HG03571 (cell line): ENCODE measurements at regions not wholly inside any gene's neighbourhood (a gene's known extent, or its start where the extent isn't known, plus 50 kb on each side); places are given as distances from the start of the nearest gene placed in this dataset.
"Not testable (repeated sequence)": the region's sequence is repeated elsewhere in the genome, so short reads cannot be mapped to it uniquely, and the experiment has no call there.

Experiments used
- ATAC-seq: cut with Tn5 transposase; IDR thresholded peaks from one replicate; pipeline ENCODE4 v1.9.1; 2021; ENCODE audit not compliant: unreplicated experiment

DNA sequence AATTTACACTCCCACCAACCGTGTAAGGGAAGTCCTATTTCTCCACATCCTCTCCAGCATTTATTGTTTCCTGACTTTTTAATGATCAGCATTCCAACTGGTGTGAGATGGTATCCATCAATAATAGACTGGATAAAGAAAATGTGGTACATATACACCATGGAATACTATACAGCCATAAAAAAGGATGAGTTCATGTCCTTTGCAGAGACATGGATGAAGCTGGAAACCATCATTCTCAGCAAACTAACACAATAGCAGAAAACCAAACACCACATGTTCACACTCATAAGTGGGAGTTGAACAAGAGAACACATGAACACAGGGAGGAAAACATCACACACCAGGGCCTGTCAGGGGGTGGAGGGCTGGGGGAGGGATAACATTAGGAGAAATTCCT lies 1290.6 kb upstream of the EYS start:
- not testable (repeated sequence) for ATAC-seq

GRCh38 chr6:66995669-66996068 lies 1288.6 kb upstream of the EYS start:
- no peak for ATAC-seq

GRCh38 chr6:66993708-66994107 lies 1286.7 kb upstream of the EYS start:
- ATAC-seq: not testable (repeated sequence)

DNA sequence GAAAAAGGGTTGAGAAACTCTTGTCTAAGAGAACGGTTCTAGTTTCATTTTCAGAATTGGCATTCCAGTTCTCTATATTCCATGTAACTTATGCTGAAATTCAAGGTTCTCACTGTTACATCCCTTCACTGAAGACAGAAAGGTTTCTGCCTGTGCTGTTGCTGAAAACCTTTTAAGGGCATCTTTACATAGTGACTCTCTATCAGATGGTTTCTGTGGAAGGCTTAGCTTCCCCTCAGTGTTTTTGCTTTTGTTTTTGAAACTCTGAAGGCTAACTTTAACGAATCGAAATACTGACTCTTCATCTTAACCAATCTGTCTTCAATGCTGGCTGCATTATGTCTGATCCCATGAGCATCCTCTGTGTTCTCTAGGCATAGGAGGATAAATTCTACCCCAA lies 1286.2 kb upstream of the EYS start:
- ATAC-seq: no peak

DNA sequence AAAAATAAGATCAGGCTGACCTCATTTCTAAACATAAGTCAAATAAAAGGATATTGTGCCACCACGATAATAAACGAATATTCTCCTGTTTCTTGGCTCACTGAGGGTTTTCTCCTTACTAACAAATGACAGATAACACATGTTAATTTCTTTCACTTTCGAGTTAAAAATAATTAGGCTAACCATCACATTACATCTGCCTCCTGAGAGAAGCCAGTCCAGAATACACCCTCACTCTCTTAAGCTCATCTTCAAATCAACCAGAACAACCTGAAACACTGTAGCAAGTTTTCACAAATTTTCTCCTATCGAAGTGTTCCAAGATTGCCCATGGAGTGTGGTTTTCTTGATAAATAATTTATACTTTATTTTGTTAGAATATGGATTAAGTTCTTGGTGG lies 1285.6 kb upstream of the EYS start:
- ATAC-seq: no peak

DNA sequence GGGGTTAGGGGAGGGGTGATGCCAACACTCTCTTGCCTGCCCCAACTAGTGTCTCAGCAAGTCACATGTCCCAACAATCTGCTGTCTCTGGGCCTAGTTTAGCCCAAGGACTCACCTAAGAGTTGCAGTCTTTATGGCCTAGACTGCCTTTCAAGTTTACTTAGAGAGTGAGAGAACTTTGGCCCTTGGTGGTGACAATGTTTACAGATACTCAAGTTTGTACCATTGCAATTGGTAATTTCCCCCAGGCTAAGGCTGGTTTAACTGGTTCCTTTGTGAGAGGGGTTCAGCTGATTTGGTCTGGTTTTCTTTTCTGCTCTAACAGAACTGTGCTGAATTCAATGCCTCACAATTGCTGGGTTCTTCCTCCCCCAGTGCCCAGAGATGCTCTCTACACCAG lies 1279.9 kb upstream of the EYS start:
- no peak for ATAC-seq

DNA sequence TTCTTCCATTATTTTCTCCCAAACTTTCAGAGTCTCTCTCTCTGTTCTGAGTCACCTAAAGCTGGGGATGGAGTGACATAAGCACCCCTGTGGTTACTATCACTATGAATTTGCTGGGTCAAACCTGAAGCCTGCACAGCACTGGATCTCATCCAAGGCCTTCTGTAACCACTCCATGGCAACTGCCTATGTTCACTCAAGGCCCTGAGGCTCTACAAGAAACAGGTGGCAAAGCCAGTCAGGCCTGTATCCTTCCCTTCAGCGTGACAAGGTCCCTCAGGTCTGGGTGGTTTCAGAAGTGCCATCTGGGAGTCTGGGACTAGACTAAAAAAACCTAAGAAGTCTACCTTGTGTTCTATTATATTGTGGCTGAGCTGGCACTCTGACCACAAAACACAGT lies 1278.8 kb upstream of the EYS start:
- ATAC-seq: no peak

GRCh38 chr6:66970373-66970772 lies 1263.3 kb upstream of the EYS start:
- no peak for ATAC-seq

DNA sequence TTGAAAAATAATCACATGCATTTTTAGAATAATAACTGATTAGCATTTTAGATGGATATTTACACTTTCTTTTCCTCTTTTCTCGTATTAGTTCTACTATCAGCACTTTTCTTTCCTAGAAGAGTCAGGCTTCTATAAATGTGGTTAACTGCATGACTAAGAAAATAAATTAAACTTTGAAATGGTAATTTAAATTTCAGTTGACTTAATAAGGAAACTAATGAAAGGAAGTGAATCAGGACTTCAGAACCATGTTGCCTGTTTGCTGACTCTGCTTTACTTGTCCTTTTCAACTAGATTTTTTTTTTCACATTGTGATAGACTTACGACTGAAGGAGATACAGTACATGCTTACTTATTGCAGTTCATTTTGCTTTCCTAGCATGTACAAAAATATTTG lies 1258.2 kb upstream of the EYS start:
- ATAC-seq: no peak

GRCh38 chr6:66964216-66964615 lies 1257.2 kb upstream of the EYS start:
- ATAC-seq: no peak

DNA sequence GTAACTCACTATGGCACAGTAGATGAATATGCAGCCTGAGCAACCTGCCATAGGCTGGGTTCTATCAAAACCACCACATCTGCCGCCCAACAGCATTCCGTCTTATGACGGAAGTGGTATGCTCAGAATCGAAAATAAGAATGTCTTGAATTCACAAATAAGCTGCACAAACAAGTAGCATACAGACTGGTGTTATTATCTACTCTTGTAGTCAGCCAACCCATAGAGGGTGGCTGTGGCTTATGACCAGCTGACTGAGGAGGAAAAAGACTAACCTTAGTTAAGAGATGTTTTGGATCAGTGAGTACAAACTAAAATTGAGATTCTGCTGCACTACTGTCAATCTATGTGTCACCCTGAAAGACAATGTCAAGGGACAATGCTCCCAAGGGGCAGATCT lies 1255.1 kb upstream of the EYS start:
- ATAC-seq: no peak

DNA sequence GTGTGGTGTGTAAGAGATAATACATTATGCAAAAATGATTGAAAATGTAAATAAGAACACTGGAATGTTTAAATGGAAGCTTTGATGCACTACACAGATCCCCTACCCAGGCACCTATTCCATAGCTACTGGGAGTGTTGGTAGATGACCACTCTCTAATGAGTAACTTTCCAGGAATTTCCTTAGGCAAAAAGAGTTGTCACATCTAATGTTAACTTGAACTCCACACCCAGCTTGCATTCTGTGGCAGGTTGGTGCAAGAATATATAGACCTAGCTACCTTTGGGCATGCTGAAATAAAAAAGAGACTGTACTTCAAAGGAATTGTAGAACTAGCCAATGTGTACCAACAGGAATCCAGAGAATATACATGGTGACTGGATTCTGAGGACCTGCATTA lies 1254.2 kb upstream of the EYS start:
- no peak for ATAC-seq

GRCh38 chr6:66949191-66949661 lies 1242.2 kb upstream of the EYS start:
- ATAC-seq: no peak

DNA sequence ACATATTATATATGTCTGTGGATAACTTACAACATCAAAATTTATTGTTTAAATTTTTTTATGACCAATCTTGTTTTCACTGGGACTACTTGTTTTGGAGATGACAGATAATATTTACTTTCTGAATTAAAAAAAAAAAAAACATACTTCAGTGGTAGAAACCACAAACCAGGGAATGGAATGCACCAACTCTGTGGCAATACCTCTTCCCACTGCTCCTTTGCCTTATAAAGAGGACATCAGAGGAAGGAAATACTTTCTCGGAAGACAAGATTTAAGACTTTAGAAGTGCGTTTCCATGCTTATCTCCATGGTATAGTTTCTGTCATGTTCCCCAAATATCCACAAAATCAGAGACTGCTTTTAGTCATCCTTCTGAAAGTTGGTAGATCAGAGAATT lies 1241.1 kb upstream of the EYS start:
- ATAC-seq: no peak

DNA sequence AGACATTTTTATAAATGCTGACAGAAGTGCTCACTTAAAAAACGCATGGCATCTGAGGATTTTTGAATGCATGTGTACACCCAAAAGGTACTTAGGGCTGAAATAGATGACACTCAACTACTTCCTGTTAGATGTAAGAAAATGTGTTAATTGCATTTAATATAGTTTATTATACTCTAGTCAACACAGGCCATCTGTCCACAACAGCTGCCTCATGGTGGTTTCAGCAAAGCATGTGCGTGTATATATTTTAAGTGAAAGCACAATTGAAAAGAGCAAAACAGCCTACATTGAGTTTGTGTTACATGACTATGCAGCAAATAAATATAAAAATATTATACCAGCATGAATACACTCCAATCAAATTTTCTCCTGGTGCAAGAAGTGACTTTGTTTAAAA lies 1233.0 kb upstream of the EYS start:
- no peak for ATAC-seq

DNA sequence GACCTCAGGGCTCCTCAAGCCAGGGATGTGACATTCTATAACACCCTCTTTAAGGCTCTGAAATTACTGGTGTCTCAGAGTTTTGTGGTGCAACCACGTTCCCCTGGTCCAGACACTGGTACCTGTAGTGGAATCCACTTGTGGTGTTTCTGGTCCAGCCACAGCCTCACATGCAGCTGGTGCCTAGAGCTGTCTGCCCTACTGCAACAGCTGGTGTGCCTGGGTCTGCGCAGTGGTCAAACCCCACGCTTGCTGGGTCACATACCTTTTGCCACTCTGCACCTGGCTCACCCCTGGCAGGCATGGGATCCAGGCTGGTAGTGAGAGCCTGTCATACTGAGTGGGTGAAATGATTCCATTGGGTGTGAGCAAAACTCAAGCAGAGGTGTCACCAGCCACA lies 1230.2 kb upstream of the EYS start:
- ATAC-seq: no peak

DNA sequence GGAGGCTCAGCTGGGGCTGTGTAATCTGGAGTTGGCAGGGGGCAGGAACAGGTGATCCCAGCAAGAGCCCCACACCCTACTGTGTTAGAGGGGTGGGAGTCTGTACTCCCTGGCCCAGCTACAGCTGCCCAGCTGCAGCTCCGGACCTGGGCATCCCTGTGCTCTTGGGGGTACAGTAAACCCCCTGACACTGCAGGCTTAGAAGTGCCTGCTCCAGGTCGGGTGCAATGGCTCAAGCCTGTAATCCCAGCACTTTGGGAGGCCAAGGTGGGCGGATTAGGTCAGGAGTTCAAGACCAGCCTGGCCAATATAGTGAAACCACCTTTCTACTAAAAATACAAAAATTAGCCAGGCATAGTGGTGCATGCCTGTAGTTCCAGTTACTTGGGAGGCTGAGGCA lies 1228.6 kb upstream of the EYS start:
- ATAC-seq: no peak

DNA sequence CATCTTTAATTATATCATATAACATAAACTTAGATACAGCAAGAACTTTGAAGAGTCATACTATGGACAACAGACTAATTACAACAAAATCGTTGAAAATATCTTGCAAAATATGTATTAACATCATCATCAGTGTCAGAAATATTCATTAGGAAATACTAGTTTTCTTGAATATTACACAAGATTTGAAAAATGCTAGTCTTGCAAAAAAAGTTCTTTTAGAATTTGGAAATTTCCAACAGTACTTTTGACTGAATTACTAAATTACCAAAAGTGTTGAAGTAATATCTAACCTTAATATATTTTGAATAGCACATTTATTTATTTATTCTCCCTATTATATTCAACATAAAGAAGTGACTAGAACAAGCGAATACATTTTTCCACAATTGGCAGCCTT lies 1224.8 kb upstream of the EYS start:
- ATAC-seq: no peak

DNA sequence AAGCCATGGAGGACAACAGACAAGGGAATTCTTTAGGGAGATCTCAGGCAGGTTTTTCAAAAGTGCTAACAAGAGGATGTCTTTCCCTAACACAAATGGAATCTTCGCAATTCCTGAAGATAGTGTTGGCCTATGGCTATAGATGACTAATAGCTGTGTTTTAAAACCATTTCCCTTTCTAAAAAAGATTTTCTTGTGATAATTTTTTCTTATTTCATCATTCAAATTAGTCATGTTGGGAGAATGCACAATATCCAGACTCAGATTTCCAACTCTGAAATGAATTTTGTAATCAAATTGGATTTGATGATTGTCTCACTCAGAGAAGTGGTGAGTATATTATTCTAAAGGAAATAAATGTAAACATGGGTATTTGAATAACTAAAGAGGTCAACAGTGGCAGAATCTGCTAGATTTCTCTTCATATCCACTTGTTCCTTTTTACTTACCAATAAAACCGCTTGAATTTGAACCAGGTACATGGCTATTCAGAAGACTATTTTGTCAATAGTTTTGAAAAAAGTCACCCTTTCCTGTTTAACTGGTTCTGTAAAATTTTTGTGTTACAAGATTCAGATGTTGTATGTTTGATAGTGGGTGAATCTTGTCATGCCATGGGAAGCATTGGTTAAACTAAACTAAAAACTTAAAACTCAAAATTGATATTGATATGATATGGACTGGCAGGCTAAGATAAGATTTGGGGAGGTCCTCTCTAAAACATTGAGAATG lies 1223.7 kb upstream of the EYS start:
- ATAC-seq: no peak

DNA sequence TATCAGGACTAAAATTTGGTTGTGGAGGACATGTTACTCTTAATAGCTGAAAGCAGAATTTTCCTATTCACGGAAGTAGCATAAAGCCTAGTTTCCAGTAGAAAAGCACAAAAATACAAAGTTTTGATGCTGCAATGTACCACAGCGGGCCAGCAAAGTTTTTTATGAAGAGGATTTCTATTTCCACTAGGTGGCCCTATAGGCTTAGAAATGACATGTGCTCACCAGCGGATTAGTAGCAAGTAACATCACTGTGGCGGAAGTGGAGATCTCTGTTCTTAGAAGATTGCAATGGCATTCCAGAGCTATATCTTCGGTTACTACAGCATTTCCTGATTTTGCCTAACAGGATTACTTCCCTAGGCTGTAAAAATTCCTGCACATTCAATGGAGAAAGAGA lies 1219.0 kb upstream of the EYS start:
- ATAC-seq: no peak

DNA sequence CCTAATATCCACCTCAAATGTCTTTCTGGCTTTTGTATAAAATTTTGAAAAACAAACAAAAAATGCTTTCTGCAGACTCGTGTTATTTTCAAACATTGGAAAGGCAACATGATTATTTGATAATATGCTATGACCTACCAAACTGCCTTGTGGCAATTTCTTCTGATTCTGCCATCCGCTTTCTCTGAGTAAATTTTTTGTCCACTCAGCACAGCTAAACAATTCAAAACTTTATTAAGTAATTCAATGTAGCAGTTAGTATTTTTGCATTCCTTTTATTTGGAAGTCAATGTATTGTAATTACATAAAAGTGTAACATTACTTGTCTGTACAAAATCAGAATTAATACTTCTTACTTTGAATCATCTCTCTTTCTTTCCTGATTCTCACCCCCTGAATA lies 1206.6 kb upstream of the EYS start:
- no peak for ATAC-seq

GRCh38 chr6:66902457-66902856 lies 1195.4 kb upstream of the EYS start:
- ATAC-seq: no peak
